Ureter (tissue), 1 donor: ENCODE measurements at regions not wholly inside any gene's neighbourhood (a gene's known extent, or its start where the extent isn't known, plus 50 kb on each side); places are given as distances from the start of the nearest gene placed in this dataset.

ENCODE experiments used
- DNase-seq: peaks from one replicate; pipeline ENCODE4 v3.0.0-alpha.2; 2020; ENCODE audit warnings: low spot score
- donor health status: DM: yes; HTN: yes; CAD: no.

DNA sequence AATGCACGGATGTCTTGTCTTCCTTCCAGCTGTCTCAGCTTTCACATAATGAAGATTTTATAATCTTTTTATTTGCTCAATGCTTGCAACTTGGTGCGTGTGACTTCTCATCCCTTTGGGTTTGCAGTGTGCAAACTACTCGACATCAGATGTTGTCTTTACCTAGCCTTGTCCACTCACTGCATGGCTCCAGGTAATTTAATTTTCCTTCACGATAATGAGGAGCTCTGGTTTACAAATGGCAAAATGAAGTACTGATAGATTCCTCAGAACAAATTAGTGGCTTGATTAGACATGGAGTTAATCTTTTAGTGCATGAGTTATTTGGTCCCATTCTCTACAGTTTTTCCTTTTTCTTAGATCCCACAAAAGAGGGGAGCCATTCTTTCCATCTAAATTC is 603.0 kb downstream of the CCDC171 start:
- DNase-seq, result no peak

DNA sequence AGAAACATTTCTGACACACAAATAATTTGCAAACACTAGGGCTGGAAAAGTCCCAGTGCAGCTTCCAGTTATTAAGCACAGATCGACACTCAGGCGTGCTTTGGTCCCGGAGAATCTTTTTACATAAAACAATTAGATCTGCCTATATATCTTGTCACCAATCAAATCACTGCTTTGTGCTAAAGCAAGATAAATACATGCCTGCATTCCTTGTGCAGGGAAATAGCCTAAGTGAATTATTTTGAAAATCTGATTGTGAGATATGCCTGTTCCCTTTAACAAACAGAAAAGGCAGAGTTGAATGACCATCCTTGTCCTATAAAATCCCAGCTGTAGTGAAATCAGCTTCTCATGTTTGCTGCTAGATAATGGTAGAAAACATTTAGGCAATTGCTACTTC is 604.4 kb downstream of the CCDC171 start:
- DNase-seq, result no peak

DNA sequence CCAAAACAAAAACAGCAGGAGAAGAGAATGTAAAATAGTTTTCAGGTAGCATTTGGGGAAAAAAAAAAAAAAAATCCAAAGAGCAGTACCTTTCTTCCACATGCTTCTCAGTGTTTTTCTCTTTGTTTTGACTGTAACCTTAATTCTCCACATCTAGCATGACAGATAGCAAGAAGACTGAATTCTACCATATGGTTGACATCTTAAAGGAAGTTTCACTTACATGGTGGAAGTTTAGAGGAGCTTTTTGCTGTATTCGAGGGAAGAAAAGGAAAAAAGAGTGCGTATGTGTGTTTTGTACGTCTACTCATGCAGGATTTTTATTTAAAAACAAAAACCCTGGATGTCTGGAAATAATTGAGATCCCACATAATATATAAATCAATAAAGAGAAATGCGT is 604.8 kb downstream of the CCDC171 start:
- DNase-seq, result no peak

DNA sequence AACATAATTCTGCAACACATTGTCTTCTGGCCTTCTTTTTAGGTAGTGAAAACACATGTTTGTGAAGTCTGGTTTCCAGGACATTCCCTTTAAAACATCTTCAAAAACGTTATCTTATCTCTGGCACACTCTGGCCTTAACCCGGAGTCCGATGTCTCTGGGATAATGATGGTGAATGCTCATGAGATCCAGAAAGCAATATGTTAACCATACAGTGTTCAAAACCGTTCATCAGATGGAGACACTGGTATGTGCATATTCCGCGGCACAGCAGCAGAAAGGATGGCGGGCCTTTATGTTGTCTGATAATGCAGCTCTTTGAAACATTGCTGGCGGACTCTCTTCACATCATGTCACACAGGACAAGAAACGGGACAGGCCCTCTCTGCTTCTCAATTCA is 605.2 kb downstream of the CCDC171 start:
- no peak for DNase-seq

- no peak for DNase-seq
Measured at GRCh38 chr9:16161483-16161882, 608.6 kb downstream of the CCDC171 start.

DNA sequence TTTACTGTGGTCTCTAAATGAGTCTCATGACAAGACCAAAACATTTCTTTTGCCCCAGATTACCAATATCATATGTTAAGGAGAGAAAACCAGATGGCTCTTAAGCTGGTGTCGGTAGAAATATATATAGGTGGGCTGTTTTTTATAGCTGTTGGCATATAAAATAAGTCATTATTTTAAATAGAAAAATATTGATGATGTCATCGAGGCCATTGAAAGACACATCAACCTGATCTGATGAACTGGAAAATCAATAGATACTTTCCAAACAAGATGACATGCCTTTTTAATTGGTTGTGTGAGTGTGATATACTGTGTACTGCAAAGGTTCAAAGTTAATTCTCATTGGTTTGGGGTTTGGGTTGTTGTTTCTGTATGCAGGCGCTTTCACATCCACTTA is 617.3 kb downstream of the CCDC171 start:
- no peak for DNase-seq

GRCh38 chr9:16171911-16172310 is 619.1 kb downstream of the CCDC171 start:
- DNase-seq, result no peak

DNA sequence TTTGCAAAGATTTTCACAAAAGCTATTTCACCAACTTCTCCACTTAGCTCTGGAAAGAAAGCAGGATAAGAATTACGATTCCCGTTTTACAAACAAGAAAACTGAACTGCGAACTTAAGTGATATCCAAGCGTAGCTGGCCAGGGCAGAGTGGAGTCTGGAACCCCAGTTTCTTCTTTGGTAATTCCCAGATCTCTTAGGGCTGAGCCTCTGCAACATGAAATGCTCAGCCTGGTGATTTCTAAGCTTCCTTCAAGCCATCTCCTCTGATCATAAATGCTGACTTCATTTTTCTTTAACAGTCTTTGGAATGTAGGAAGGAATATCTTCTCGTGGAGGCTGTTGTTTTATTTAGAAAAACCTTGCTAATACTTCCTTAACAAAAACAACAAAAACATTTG is 620.0 kb downstream of the CCDC171 start:
- no peak for DNase-seq

- DNase-seq, result no peak
Measured at GRCh38 chr9:16174915-16175314, 622.1 kb downstream of the CCDC171 start.

DNA sequence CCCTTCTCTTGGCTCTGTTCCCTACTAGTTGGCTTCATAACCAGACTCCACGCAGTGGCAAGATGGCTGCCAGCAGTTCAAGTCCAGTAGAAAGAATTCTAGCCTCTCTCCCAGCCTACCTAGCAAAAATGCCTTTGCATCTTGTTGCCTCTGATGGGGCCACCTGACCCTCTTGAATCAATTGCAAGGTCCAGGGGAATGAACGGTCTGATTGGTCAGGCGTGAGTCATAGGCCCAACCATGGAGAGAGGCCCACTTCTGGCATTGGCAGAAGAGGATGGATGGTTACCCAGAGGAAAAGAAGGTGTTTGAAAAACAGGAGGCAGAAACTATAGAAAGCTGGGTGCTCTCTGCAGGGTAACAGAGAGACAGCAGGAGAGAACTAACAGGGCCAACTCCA is 622.6 kb downstream of the CCDC171 start:
- DNase-seq, result no peak

DNA sequence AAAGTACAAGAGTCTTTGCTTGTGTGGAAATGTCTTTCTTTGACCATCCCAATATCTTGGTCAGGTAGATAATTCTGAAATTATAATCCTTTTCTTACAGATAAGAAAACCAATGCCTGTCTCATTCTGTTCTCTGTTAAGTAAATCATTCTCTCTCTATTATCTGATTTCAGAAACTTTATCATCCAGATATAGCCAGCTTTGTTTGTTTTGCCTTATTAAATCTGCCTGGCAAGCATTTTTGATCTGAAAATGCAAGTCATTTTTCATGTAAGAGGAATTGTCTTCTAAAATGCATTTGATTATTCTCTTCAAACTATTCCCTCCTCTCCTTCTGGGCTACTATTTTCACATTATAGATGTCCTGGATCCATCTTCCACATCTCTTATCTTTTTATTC is 625.5 kb downstream of the CCDC171 start:
- DNase-seq, result no peak

- no peak for DNase-seq
Measured at GRCh38 chr9:16179566-16179965, 626.7 kb downstream of the CCDC171 start.

GRCh38 chr9:16180091-16180490 is 627.2 kb downstream of the CCDC171 start:
- DNase-seq, result no peak

DNA sequence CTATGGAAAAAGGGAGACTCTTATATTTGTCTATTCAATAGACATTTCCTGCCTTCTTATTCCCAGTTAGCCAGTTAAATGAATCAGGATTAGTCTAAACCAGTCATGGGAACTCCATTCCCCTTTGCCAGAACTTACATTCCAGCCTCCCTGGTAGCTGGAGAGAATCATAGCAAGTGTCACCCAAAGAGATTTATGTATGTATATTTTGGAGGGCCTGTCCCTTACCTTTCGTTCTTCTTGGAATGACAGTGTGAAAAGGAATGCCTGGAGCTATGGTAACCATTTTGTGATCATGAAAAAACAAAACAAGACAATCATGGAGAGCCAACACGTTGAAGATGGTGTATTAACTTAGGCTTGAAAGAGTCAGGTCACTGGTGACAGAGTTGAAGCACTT is 627.7 kb downstream of the CCDC171 start:
- no peak for DNase-seq

GRCh38 chr9:16181539-16181938 is 628.7 kb downstream of the CCDC171 start:
- DNase-seq, result no peak

DNA sequence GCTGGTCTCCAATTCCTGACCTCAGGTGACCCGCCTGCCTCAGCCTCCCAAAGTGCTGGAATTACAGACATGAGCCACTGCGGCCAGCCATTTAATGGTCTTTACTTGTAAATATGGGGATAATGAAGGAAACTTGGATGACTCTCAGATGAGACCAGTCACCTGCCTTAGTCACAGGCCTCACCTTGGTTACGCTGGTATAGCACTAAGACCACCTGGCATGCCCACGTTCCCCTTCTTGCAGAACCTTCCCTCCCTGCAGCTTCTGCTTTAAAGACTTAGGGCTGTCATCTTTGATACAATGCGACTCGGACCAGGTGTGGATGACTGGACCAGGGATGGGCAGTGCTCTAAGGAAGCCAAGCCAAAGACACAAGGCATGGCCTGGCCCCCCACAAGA is 629.9 kb downstream of the CCDC171 start:
- DNase-seq, result no peak

DNA sequence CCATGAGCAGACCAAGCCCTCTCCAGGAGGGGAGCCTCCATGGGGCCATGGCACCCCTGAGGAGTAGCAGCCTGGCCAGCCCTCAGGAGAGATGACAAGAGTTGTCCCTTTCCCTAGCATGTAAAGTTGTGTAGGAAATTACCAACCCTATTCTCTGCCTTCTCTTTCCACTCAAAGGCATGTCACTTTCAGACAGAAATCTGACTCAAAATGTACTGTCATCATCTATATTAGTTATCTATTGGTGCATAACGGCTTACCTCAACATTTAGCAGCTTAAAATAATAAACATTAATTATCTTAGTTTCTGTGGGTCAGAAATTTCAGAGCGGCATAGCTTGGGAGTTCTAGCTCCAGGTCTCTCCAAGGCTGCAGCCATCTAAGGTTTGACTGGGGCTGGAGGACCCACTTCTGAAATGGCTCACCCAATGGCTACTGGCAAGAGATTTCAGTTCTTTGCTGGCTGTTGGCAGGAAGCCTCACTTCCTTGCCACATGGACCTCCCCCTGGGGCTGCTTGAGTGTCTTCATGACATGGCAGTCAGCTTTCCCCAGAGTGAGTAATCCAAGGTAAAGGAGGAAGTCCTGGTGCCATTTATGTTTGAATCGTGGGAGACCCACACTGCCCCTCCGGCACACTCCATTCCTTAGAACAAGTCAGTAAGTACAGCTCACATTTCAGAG is 632.3 kb downstream of the CCDC171 start:
- DNase-seq, result no peak

DNA sequence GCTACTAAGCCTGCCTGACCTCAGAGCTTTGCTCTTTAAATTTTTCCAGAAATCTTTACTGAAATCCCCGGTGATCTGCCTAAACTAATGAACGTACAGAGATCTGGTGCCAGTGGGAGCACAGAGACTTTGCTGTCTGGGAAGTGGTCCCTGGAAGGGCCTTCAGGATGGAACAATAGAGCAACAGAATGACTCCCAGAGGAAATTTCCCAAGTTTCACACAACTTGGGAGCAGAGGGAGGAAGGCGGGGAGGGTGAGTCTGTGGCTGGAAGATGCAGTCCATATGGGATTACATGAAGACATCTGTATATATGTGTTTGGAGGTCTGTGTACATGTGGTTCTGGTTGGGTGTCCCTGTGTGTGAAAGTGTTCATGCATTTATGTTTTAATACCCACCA is 638.3 kb downstream of the CCDC171 start:
- DNase-seq, result no peak

GRCh38 chr9:16191691-16192402 is 639.0 kb downstream of the CCDC171 start:
- DNase-seq, result peak; percentile 78

GRCh38 chr9:16192403-16193017 is 639.7 kb downstream of the CCDC171 start:
- no peak for DNase-seq

GRCh38 chr9:16193066-16193465 is 640.2 kb downstream of the CCDC171 start:
- DNase-seq, result no peak

DNA sequence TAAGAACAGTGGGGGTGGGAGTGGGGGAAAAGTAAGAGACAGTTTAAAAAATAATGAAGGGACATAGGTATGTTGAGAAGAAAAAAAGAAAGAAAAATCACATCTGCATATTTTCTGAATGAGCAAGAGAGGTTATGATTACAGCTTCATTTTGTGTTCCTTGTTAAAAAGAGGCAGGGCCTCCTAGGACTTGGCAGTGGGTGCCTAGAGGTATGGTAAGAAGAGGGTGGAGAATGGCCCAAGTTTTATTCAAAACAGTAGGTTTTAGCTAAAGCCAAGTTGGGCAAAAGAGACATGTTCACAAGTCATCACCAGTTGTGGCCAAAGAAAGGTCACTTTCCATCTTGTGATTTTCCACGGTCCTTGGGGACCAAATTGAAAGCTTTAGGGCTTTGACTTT is 643.4 kb downstream of the CCDC171 start:
- DNase-seq, result no peak
